ENCODE measurements at regions not wholly inside any gene's neighbourhood (a gene's known extent, or its start where the extent isn't known, plus 50 kb on each side); places are given as distances from the start of the nearest gene placed in this dataset.

DNA sequence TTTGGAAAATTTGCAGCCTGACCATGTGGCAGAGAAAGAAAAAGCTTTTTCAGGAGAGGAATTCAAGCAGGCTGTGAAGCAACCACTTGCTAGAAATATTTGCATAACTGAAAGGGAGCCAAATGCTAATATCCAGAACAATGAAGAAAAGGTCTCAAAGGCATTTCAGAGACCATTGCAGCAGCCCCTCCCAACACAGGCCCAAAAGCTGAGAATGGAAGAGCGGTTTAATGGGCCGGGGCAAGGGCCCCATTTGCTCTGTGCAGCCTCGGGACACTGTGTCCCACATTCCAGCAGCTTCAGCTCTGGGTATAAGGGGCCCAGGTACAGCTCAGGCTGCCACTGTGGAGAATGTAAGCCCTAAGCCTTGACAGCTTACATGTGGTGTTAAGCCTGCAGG, 918.1 kb upstream of the POT1 start:
- no peak overlapping the region for H3K27ac ChIP-seq
- DNase-seq (no peak), ATAC-seq (no peak)
- H3K4me1 ChIP-seq: no peaks in the 10 kb centered on the region
- no peaks in the 10 kb centered on the region for H3K27me3 ChIP-seq
- no peak overlapping the region for H3K4me3 ChIP-seq
- no peak for TF ChIP-seq POLR2A (IDR thresholded peaks at IDR 0.05)
- TF ChIP-seq, protein P1, sequence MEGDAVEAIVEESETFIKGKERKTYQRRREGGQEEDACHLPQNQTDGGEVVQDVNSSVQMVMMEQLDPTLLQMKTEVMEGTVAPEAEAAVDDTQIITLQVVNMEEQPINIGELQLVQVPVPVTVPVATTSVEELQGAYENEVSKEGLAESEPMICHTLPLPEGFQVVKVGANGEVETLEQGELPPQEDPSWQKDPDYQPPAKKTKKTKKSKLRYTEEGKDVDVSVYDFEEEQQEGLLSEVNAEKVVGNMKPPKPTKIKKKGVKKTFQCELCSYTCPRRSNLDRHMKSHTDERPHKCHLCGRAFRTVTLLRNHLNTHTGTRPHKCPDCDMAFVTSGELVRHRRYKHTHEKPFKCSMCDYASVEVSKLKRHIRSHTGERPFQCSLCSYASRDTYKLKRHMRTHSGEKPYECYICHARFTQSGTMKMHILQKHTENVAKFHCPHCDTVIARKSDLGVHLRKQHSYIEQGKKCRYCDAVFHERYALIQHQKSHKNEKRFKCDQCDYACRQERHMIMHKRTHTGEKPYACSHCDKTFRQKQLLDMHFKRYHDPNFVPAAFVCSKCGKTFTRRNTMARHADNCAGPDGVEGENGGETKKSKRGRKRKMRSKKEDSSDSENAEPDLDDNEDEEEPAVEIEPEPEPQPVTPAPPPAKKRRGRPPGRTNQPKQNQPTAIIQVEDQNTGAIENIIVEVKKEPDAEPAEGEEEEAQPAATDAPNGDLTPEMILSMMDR (IDR thresholded peaks at IDR 0.05 in 4 of 5, conservative IDR thresholded peaks at IDR 0.05 in 1 of 5): no peak
- in situ Hi-C loops (cut with MboI; ENCODE audit: low sequenced_read_pairs in 4 of 4): no loop called here
- H3K36me3 ChIP-seq: no peaks in the 10 kb centered on the region
- intact Hi-C loops (cut with DNase I; ENCODE audit: low total_unique reads): no loop called here
- no peaks in the 10 kb centered on the region for H3K9me3 ChIP-seq

DNA sequence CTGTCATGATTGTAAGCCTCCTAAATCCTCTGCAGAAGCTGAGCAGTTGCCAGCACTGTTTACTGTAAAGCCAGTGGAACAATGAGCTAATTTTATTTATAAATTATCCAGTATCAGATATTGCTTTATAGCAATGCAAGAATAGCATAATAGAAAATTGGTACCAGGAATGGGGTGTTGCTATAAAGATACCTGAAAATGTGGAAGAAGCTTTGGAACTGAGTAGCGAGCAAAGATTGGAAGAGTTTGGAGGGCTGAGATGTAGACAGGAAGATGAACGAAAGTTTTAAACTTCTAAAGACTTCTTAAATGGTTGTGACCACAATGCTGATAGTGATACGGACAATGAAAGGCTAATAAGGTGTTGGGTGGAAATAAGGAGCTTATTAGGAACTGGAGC, 917.4 kb upstream of the POT1 start:
- DNase-seq: no peak
- ATAC-seq: no peak
- no peak overlapping the region for H3K27ac ChIP-seq
- intact Hi-C loops (cut with DNase I; ENCODE audit: low total_unique reads) (no loop called here), in situ Hi-C loops (cut with MboI; ENCODE audit: low sequenced_read_pairs in 4 of 4) (no loop called here)
- H3K36me3 ChIP-seq: no peaks in the 10 kb centered on the region
- H3K9me3 ChIP-seq: no peaks in the 10 kb centered on the region
- TF ChIP-seq, protein P1 (IDR thresholded peaks at IDR 0.05 in 4 of 5, conservative IDR thresholded peaks at IDR 0.05 in 1 of 5): no peak
- no peak for TF ChIP-seq POLR2A (IDR thresholded peaks at IDR 0.05)
- H3K27me3 ChIP-seq: no peaks in the 10 kb centered on the region
- H3K4me1 ChIP-seq: no peaks in the 10 kb centered on the region
- no peak overlapping the region for H3K4me3 ChIP-seq

DNA sequence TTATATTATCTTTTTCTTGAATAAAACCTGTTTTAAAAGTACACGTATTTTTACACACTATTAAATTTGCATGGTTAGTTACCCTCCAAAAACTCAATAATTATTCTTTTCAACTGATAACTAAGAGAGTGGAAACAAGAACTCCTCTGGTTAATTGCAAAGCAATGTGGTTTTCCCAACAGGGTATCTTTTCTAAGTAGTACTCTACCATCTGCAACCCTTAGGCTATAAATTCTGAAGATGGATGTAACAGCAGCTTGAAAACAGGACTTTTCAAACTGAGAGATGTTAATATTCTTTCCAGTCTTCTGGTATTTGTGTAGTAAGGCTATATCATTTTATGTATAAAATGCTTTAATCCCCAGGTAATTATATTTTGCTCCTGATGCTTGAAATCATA, 916.1 kb upstream of the POT1 start:
- Histone ChIP-seq H3K27ac (no peak overlapping the region), H3K36me3 (no peaks in the 10 kb centered on the region), H3K4me3 (no peak overlapping the region), H3K27me3 (no peaks in the 10 kb centered on the region), H3K4me1 (no peaks in the 10 kb centered on the region), H3K9me3 (no peaks in the 10 kb centered on the region)
- intact Hi-C loops (cut with DNase I; ENCODE audit: low total_unique reads) (no loop called here), in situ Hi-C loops (cut with MboI; ENCODE audit: low sequenced_read_pairs in 4 of 4) (no loop called here)
- TF ChIP-seq, protein P1 (IDR thresholded peaks at IDR 0.05 in 4 of 5, conservative IDR thresholded peaks at IDR 0.05 in 1 of 5): no peak
- no peak for TF ChIP-seq POLR2A (IDR thresholded peaks at IDR 0.05)
- DNase-seq (no peak), ATAC-seq (no peak)

DNA sequence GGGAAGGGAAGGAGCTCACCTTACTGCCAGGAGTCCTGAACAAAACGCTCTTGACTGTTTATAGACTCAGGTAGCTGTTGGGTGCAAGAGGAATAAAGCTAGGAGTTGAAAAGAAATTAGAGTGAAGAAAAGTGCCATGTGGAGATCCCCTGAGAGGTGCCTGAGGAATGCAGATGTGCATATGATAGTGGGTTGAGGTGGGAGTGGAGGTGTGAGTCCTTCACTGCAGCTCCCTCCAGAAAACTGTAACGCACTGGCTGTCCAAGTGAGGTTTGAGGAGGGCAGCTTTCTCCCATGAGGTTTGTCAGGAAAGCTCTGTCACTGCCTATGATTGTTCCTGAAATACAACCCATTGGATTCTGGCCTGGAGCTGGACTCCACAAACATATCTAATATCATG, 904.8 kb upstream of the POT1 start:
- intact Hi-C loops (cut with DNase I; ENCODE audit: low total_unique reads): no loop called here
- ATAC-seq (no peak), DNase-seq (no peak)
- TF ChIP-seq POLR2A (IDR thresholded peaks at IDR 0.05): no peak
- TF ChIP-seq, protein P1 (IDR thresholded peaks at IDR 0.05 in 4 of 5, conservative IDR thresholded peaks at IDR 0.05 in 1 of 5): no peak
- Histone ChIP-seq H3K36me3 (no peaks in the 10 kb centered on the region), H3K27me3 (no peaks in the 10 kb centered on the region), H3K4me1 (no peaks in the 10 kb centered on the region), H3K4me3 (no peak overlapping the region), H3K27ac (no peak overlapping the region), H3K9me3 (no peaks in the 10 kb centered on the region)
- in situ Hi-C loops (cut with MboI; ENCODE audit: low sequenced_read_pairs in 4 of 4): no loop called here

DNA sequence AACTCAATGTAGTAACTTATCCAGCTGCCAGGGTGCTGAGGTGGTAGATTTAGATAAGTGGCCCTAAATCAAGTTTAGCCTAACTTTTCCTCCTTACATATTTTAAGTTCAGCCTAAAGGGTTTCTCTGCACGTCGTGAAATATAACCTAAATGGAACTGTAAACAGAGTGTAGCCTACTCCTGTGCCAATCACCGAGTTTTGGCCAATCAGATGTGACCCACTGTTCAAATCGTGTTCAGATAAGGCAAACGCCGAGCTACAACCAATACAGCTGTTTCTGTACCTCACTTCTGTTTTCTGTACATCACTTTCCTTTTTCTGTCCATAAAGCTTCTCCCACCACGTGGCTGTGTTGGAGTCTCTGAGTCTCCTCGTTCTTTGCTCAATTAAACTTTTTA, 904.2 kb upstream of the POT1 start:
- Histone ChIP-seq H3K9me3 (no peaks in the 10 kb centered on the region), H3K27ac (no peak overlapping the region), H3K4me1 (no peaks in the 10 kb centered on the region), H3K36me3 (no peaks in the 10 kb centered on the region), H3K4me3 (no peak overlapping the region), H3K27me3 (no peaks in the 10 kb centered on the region)
- ATAC-seq (no peak), DNase-seq (no peak)
- TF ChIP-seq, protein P1 (IDR thresholded peaks at IDR 0.05 in 4 of 5, conservative IDR thresholded peaks at IDR 0.05 in 1 of 5): no peak
- TF ChIP-seq POLR2A (IDR thresholded peaks at IDR 0.05): no peak
- in situ Hi-C loops (cut with MboI; ENCODE audit: low sequenced_read_pairs in 4 of 4) (no loop called here), intact Hi-C loops (cut with DNase I; ENCODE audit: low total_unique reads) (no loop called here)

Data from gastrocnemius medialis (tissue), 4 donors.